Thymus (tissue), 11 donors: ENCODE measurements at regions not wholly inside any gene's neighbourhood (a gene's known extent, or its start where the extent isn't known, plus 50 kb on each side); places are given as distances from the start of the nearest gene placed in this dataset.
"Not testable (repeated sequence)": the region's sequence is repeated elsewhere in the genome, so short reads cannot be mapped to it uniquely, and the experiment has no call there.

Experiments used
- DNase-seq, 9 donors: peaks; one replicate each; pipeline ENCODE4 v3.0.0-alpha.2; 2013; ENCODE audit warnings: low spot score in 9 of 9, low read depth in 6 of 9, missing footprints in 1 of 9
- H3K27ac ChIP-seq, 2 donors: one replicate each; pipeline ENCODE4 v1.5.1; 2013; ENCODE audit warnings: control low read depth in 1 of 2, low read depth in 1 of 2, low read length in 1 of 2, mild to moderate bottlenecking in 1 of 2, moderate library complexity in 1 of 2
- H3K27me3 ChIP-seq, 2 donors: one replicate each; pipeline ENCODE4 v1.5.1; 2013; ENCODE audit warnings: low read length in 1 of 2; ENCODE audit not compliant: control insufficient read depth in 2 of 2, insufficient read depth in 1 of 2
- H3K36me3 ChIP-seq, 2 donors: one replicate each; pipeline ENCODE4 v1.5.1; 2013; ENCODE audit warnings: low read length in 1 of 2, mild to moderate bottlenecking in 1 of 2, moderate library complexity in 1 of 2; ENCODE audit not compliant: control insufficient read depth in 2 of 2, insufficient read depth in 2 of 2
- H3K4me1 ChIP-seq, 2 donors: one replicate each; pipeline ENCODE4 v1.5.1; 2013; ENCODE audit warnings: low read length in 2 of 2; ENCODE audit not compliant: control insufficient read depth in 2 of 2, insufficient read depth in 2 of 2
- H3K4me3 ChIP-seq, 2 donors: one replicate each; pipeline ENCODE4 v1.5.1; 2013; ENCODE audit warnings: low read length in 2 of 2, control low read depth in 1 of 2, mild to moderate bottlenecking in 1 of 2
- H3K9me3 ChIP-seq, 2 donors: one replicate each; pipeline ENCODE4 v1.5.1; 2013; ENCODE audit warnings: low read length in 1 of 2, mild to moderate bottlenecking in 1 of 2; ENCODE audit not compliant: control insufficient read depth in 2 of 2, insufficient read depth in 1 of 2
- WGBS: extraction: QIAGEN DNeasy Blood & Tissue Kit; methylation state at CpG from one replicate; pipeline ENCODE4 v1.1.7; 2013; 5-methylcytosine and 5-hydroxymethylcytosine counted together
- donor health status: healthy.

GRCh38 chr2:44106509-44106908 is 62.2 kb upstream of the PPM1B start:
- not testable (repeated sequence) for H3K4me3 ChIP-seq, H3K36me3 ChIP-seq, H3K27ac ChIP-seq, H3K9me3 ChIP-seq, DNase-seq, H3K4me1 ChIP-seq, H3K27me3 ChIP-seq
- WGBS: 95% methylated on average over 9 of the region's 9 CpGs

- 80% methylated on average over 5 of the region's 5 CpGs for WGBS
- H3K4me1 ChIP-seq: no peaks in the 10 kb centered on the region
- H3K27ac ChIP-seq: no peak overlapping the region
- no peaks in the 10 kb centered on the region for H3K27me3 ChIP-seq
- H3K36me3 ChIP-seq: no peaks in the 10 kb centered on the region
- no peaks in the 10 kb centered on the region for H3K9me3 ChIP-seq
- H3K4me3 ChIP-seq: no peak overlapping the region
- DNase-seq: no peak
Measured at GRCh38 chr2:44107086-44107740, 61.5 kb upstream of the PPM1B start.

DNA sequence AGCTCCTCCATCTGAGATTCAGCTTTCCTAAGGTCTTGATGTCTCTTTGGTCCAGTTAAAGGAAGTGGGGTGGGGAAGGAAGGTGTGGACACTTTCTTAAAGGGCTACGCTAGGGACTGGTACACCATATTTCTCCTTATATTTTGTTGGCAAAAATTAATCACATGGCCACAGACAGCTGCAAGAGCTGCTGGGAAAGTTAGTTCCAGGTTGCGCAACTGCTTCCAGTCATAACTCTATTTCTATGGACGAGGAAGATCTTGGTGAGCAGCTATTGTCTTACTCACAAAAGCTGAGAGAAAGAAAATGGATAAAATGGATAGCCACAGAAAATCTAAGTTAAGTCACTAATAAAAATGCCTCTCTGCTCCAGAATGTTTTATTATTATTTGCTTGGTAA is 60.7 kb upstream of the PPM1B start:
- Histone ChIP-seq H3K36me3 (no peaks in the 10 kb centered on the region), H3K4me3 (no peak overlapping the region), H3K27ac (no peak overlapping the region), H3K27me3 (no peaks in the 10 kb centered on the region), H3K4me1 (no peaks in the 10 kb centered on the region), H3K9me3 (no peaks in the 10 kb centered on the region)
- DNase-seq: no peak
- 93% methylated on average over 3 of the region's 3 CpGs for WGBS

- Histone ChIP-seq H3K27ac (no peak overlapping the region), H3K27me3 (no peaks in the 10 kb centered on the region), H3K9me3 (no peaks in the 10 kb centered on the region), H3K36me3 (no peaks in the 10 kb centered on the region), H3K4me3 (no peak overlapping the region), H3K4me1 (no peaks in the 10 kb centered on the region)
- no peak for DNase-seq
- 95% methylated on average over 3 of the region's 3 CpGs for WGBS
Measured at GRCh38 chr2:44109166-44109565, 59.5 kb upstream of the PPM1B start.

GRCh38 chr2:44110444-44110843 is 58.2 kb upstream of the PPM1B start:
- Histone ChIP-seq H3K36me3 (no peaks in the 10 kb centered on the region), H3K4me1 (no peaks in the 10 kb centered on the region), H3K9me3 (no peaks in the 10 kb centered on the region), H3K4me3 (no peak overlapping the region), H3K27ac (no peak overlapping the region), H3K27me3 (no peaks in the 10 kb centered on the region)
- no peak for DNase-seq
- 69% methylated on average over 2 of the region's 2 CpGs for WGBS

- DNase-seq: no peak
- no peak overlapping the region for H3K4me3 ChIP-seq
- H3K36me3 ChIP-seq: no peaks in the 10 kb centered on the region
- H3K27ac ChIP-seq: no peak overlapping the region
- H3K27me3 ChIP-seq: no peaks in the 10 kb centered on the region
- no peaks in the 10 kb centered on the region for H3K4me1 ChIP-seq
- no peaks in the 10 kb centered on the region for H3K9me3 ChIP-seq
Measured at GRCh38 chr2:44112096-44112495, 56.6 kb upstream of the PPM1B start.

DNA sequence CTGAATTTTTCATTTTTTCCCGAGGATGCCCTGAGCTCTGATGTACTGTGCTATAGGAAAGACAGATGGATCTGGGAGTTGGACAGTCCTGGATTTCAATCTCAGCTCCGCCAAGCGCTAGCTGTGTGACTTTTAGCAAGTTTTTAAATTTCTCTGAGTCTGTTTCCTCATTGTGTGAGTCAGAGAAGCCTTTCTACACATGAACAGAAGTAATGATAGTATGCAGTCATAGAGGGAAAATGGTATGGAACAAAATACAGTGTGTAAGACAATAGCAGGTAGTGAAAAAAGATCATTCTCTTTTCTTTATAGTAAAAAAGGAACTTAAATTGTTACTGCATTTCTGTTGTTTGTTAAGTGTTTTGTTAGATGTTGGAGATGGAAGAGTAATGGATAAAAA is 52.4 kb upstream of the PPM1B start:
- DNase-seq: no peak
- peaks cover 5 to 8% of the 10 kb centered on the region in 2 donors for H3K4me1 ChIP-seq
- H3K4me3 ChIP-seq: no peak overlapping the region
- H3K27me3 ChIP-seq: no peaks in the 10 kb centered on the region
- no peak overlapping the region for H3K27ac ChIP-seq
- H3K9me3 ChIP-seq: no peaks in the 10 kb centered on the region
- H3K36me3 ChIP-seq: no peaks in the 10 kb centered on the region
- WGBS: 96% methylated on average over 3 of the region's 3 CpGs

- Histone ChIP-seq H3K9me3 (no peaks in the 10 kb centered on the region), H3K27ac (no peak overlapping the region), H3K4me3 (no peak overlapping the region), H3K36me3 (no peaks in the 10 kb centered on the region), H3K27me3 (no peaks in the 10 kb centered on the region), H3K4me1 (peaks cover 5 to 8% of the 10 kb centered on the region in 2 donors)
- no peak for DNase-seq
- WGBS: 96% methylated on average over 10 of the region's 10 CpGs
Measured at GRCh38 chr2:44118257-44118656, 50.4 kb upstream of the PPM1B start.
